ENCODE measurements at regions not wholly inside any gene's neighbourhood (a gene's known extent, or its start where the extent isn't known, plus 50 kb on each side); places are given as distances from the start of the nearest gene placed in this dataset.

DNA sequence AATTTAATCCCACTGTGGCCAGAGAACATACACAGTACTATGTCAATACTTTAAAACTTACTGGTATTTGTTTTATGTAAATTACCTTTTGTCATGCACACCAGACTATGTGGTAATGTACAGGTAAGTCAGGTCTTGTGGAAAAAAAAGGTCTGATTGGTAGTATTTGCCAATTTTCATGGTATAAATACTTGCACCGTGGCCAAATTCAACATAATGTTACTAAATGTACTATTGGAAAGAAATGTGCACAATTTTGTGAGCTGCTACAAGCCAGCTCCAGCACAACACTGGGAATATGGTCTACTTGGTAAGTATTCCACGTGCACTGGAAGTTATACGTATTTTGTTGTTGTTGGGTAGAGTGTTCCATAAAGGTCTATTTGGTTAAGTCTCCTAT is 392.5 kb downstream of the RPS24 start:
- no peak for DNase-seq (ENCODE audit: low spot score)
- TF ChIP-seq, protein P1, sequence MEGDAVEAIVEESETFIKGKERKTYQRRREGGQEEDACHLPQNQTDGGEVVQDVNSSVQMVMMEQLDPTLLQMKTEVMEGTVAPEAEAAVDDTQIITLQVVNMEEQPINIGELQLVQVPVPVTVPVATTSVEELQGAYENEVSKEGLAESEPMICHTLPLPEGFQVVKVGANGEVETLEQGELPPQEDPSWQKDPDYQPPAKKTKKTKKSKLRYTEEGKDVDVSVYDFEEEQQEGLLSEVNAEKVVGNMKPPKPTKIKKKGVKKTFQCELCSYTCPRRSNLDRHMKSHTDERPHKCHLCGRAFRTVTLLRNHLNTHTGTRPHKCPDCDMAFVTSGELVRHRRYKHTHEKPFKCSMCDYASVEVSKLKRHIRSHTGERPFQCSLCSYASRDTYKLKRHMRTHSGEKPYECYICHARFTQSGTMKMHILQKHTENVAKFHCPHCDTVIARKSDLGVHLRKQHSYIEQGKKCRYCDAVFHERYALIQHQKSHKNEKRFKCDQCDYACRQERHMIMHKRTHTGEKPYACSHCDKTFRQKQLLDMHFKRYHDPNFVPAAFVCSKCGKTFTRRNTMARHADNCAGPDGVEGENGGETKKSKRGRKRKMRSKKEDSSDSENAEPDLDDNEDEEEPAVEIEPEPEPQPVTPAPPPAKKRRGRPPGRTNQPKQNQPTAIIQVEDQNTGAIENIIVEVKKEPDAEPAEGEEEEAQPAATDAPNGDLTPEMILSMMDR (IDR thresholded peaks at IDR 0.05; ENCODE audit: borderline replicate concordance, control extremely low read depth, extremely low read depth, insufficient read depth, missing control alignments) = no peak
- in situ Hi-C loops (cut with MboI; ENCODE audit: low sequenced_read_pairs, unreplicated experiment) = no loop called here

DNA sequence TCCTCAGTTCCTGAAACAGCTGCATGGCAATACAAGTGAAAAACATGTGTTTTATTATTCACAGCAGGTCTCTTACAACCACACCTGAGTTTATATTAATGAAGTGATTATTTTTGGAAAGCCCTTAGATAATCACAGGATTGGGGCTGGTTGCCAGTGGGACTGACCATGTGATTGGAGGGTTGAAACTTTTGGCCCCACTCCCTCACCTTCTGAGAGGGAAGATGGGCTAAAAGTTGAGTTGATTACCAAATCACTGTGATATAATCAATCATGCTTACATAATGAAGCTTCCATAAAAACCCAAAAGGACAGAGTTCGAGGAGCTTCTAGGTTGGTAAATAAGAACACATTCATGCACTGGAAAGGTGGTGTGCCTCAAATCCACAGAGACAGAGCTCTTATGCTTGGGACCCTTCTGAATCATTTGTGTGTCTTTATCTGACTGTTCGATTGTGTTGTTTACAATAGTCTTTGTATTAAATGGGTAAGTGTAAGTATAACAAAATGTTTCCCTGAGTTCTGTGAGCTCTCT is 393.9 kb downstream of the RPS24 start:
- no peak for DNase-seq (ENCODE audit: low spot score)
- TF ChIP-seq, protein P1 (IDR thresholded peaks at IDR 0.05; ENCODE audit: borderline replicate concordance, control extremely low read depth, extremely low read depth, insufficient read depth, missing control alignments) = no peak
- in situ Hi-C loops (cut with MboI; ENCODE audit: low sequenced_read_pairs, unreplicated experiment) = no loop called here

DNA sequence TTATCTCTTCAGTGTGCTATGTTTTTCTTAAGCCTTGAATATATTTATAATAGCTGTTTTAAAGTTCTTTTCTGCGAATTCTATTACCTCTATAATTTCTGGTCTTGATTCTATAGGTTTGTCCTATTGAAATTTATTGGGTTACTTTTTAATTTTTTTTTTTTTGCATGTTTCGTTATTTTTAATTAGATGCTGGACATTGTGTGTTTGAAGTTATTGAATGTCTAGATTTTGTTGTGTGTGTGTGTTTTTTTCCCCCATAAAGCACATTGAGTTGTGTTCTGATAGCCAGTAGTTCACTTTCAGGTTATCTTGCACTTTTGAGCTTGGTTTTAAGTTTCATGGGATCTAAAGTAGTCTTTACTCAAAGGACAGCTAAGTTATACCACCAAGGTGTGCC is 394.9 kb downstream of the RPS24 start:
- TF ChIP-seq, protein P1 (IDR thresholded peaks at IDR 0.05; ENCODE audit: borderline replicate concordance, control extremely low read depth, extremely low read depth, insufficient read depth, missing control alignments) = no peak
- in situ Hi-C loops (cut with MboI; ENCODE audit: low sequenced_read_pairs, unreplicated experiment) = no loop called here
- no peak for DNase-seq (ENCODE audit: low spot score)

DNA sequence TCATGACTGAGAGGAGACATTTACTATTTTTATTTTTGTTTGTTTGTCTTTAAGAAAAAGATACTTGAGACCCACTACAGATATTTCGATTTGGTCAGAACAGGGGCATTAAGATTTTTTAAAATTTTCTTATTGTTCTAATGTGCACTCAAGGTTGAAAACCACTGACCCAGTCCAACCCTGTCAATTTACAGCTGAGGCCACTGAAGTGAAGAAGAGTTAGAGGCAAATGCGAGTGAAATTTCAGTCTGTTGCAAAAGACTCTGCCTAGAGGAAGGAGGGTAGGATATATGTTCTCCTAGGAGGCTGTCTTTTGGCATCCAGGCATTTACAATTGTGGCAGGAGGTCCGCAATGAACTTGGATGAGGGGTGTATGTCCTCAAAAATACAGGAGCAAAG is 396.3 kb downstream of the RPS24 start:
- TF ChIP-seq, protein P1 (IDR thresholded peaks at IDR 0.05; ENCODE audit: borderline replicate concordance, control extremely low read depth, extremely low read depth, insufficient read depth, missing control alignments) = no peak
- in situ Hi-C loops (cut with MboI; ENCODE audit: low sequenced_read_pairs, unreplicated experiment) = no loop called here
- no peak for DNase-seq (ENCODE audit: low spot score)

DNA sequence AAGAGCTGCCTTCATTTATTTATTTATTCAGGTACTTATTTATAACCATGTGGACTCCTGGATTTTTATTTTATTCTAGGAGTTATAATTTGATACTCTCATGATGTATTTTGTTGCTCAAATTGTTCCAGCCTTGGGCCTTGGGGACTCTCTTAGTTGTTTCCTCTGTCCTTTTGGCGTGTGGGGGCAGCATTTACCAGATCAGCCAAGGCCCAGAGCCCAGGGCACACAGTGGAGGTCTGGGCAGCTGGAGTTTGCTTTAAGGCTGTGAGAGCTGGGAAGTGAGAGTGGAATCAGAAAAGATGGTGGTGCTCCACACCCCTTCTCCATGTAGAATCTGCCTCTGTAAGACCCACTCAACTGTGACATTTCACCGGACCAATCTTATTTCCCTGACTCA is 398.9 kb downstream of the RPS24 start:
- DNase-seq (ENCODE audit: low spot score) = no peak
- in situ Hi-C loops (cut with MboI; ENCODE audit: low sequenced_read_pairs, unreplicated experiment) = no loop called here
- TF ChIP-seq, protein P1 (IDR thresholded peaks at IDR 0.05; ENCODE audit: borderline replicate concordance, control extremely low read depth, extremely low read depth, insufficient read depth, missing control alignments) = no peak

DNA sequence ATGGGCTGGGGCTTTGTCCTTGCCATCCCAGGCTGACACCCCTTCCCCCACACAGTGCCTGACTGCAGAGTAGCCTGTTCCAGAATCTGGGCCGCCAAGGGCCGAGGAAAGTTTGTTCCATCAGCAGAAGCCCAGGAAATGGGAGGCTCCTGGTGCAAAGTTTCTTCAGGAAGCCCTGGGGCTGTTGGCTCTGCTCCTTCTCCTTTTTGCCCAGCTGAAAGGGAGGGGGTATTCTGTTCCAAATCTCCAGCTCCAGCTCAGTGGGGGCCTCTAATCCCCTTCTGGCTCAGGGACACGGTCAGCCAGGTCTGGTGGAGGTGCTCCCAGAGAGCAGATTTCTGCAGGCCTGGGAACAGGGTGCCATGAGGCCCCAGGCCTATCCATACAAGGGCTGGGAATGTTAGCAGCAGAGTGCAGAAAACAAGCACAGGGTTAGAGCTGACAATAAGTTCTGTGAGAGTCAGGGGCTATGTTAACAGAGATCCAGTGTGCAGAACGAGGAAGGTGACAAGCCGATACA is 399.5 kb downstream of the RPS24 start:
- no peak for DNase-seq (ENCODE audit: low spot score)
- in situ Hi-C loops (cut with MboI; ENCODE audit: low sequenced_read_pairs, unreplicated experiment) = no loop called here
- TF ChIP-seq, protein P1 (IDR thresholded peaks at IDR 0.05; ENCODE audit: borderline replicate concordance, control extremely low read depth, extremely low read depth, insufficient read depth, missing control alignments) = no peak

Data from GM13976 (cell line).